ENCODE measurements at regions not wholly inside any gene's neighbourhood (a gene's known extent, or its start where the extent isn't known, plus 50 kb on each side); places are given as distances from the start of the nearest gene placed in this dataset.
"Not testable (repeated sequence)": the region's sequence is repeated elsewhere in the genome, so short reads cannot be mapped to it uniquely, and the experiment has no call there.

- intact Hi-C loops (cut with DNase I), result loop anchor here in 1 of 2 donors (10.0 kb wide), 1 partner anchor 61 kb away; no protein-coding TSS in a partner anchor
- DNase-seq (ENCODE audit: low spot score), result no peak
Observed at GRCh38 chr15:99454107-99454809, 111.5 kb upstream of the MEF2A start.

GRCh38 chr15:99454941-99455788 is 110.6 kb upstream of the MEF2A start:
- DNase-seq (ENCODE audit: low spot score), result peak; percentile 97
- intact Hi-C loops (cut with DNase I), result loop anchor here in 1 of 2 donors (10.0 kb wide), 1 partner anchor 60 kb away; no protein-coding TSS in a partner anchor

GRCh38 chr15:99455789-99456160 is 110.0 kb upstream of the MEF2A start:
- intact Hi-C loops (cut with DNase I), result loop anchor here in 1 of 2 donors (10.0 kb wide), 1 partner anchor 59 kb away; no protein-coding TSS in a partner anchor
- DNase-seq (ENCODE audit: low spot score), result no peak

- no peak for DNase-seq (ENCODE audit: low spot score)
- intact Hi-C loops (cut with DNase I), result no loop called here
Observed at GRCh38 chr15:99464137-99464536, 101.6 kb upstream of the MEF2A start.

GRCh38 chr15:99466701-99467337 is 99.0 kb upstream of the MEF2A start:
- DNase-seq (ENCODE audit: low spot score), result no peak
- intact Hi-C loops (cut with DNase I), result no loop called here

GRCh38 chr15:99467338-99467720 is 98.5 kb upstream of the MEF2A start:
- no peak for DNase-seq (ENCODE audit: low spot score)
- intact Hi-C loops (cut with DNase I), result no loop called here

GRCh38 chr15:99467853-99468464 is 97.8 kb upstream of the MEF2A start:
- intact Hi-C loops (cut with DNase I), result no loop called here
- no peak for DNase-seq (ENCODE audit: low spot score)

- intact Hi-C loops (cut with DNase I), result loop anchor here in 1 of 2 donors (10.0 kb wide), 1 partner anchor 95 kb away; the partner anchor contains the start of gene MEF2A
- not testable (repeated sequence) for DNase-seq (ENCODE audit: low spot score)
Observed at GRCh38 chr15:99470204-99470603, 95.6 kb upstream of the MEF2A start.

- intact Hi-C loops (cut with DNase I), result loop anchor here in 1 of 2 donors (10.0 kb wide), 1 partner anchor 92 kb away; the partner anchor contains the start of gene MEF2A
Observed at GRCh38 chr15:99472416-99473145, 93.2 kb upstream of the MEF2A start.

GRCh38 chr15:99473981-99474906 is 91.5 kb upstream of the MEF2A start:
- DNase-seq (ENCODE audit: low spot score), result no peak
- intact Hi-C loops (cut with DNase I), result loop anchor here in 1 of 2 donors (10.0 kb wide), 1 partner anchor 91 kb away; the partner anchor contains the start of gene MEF2A

More at GRCh38 chr15:99472416-99473145, 93.2 kb upstream of the MEF2A start:
- DNase-seq (ENCODE audit: low spot score), result no peak

- peak; percentile 51 for DNase-seq (ENCODE audit: low spot score)
- intact Hi-C loops (cut with DNase I), result loop anchor here in 1 of 2 donors (10.0 kb wide), 1 partner anchor 90 kb away; the partner anchor contains the start of gene MEF2A
Observed at GRCh38 chr15:99474909-99475753, 90.7 kb upstream of the MEF2A start.

- intact Hi-C loops (cut with DNase I), result loop anchor here in 1 of 2 donors (10.0 kb wide), 1 partner anchor 89 kb away; the partner anchor contains the start of gene MEF2A
- DNase-seq (ENCODE audit: low spot score), result no peak
Observed at GRCh38 chr15:99475754-99476412, 89.9 kb upstream of the MEF2A start.

- intact Hi-C loops (cut with DNase I), result loop anchor here in 1 of 2 donors (10.0 kb wide), 1 partner anchor 88 kb away; the partner anchor contains the start of gene MEF2A
- DNase-seq (ENCODE audit: low spot score), result peak; percentile 95
Observed at GRCh38 chr15:99476413-99477222, 89.2 kb upstream of the MEF2A start.

- intact Hi-C loops (cut with DNase I), result loop anchor here in 1 of 2 donors (10.0 kb wide), 1 partner anchor 87 kb away; the partner anchor contains the start of gene MEF2A
- DNase-seq (ENCODE audit: low spot score), result peak; percentile 72
Observed at GRCh38 chr15:99477791-99478471, 87.9 kb upstream of the MEF2A start.
